UCSD-AML1 (cell line): ENCODE measurements at regions not wholly inside any gene's neighbourhood (a gene's known extent, or its start where the extent isn't known, plus 50 kb on each side); places are given as distances from the start of the nearest gene placed in this dataset.
A peak's percentile ranks its signal among the peaks of the same experiment; 100 is the strongest.

Source experiments
- DNase-seq: peaks from one replicate; lab custom pipeline; 2025; ENCODE audit not compliant: unreplicated experiment; lab: John Stamatoyannopoulos, UW

GRCh38 chr1:11338284-11338924 lies 65.4 kb downstream of the UBIAD1 start:
- DNase-seq, result no peak

DNA sequence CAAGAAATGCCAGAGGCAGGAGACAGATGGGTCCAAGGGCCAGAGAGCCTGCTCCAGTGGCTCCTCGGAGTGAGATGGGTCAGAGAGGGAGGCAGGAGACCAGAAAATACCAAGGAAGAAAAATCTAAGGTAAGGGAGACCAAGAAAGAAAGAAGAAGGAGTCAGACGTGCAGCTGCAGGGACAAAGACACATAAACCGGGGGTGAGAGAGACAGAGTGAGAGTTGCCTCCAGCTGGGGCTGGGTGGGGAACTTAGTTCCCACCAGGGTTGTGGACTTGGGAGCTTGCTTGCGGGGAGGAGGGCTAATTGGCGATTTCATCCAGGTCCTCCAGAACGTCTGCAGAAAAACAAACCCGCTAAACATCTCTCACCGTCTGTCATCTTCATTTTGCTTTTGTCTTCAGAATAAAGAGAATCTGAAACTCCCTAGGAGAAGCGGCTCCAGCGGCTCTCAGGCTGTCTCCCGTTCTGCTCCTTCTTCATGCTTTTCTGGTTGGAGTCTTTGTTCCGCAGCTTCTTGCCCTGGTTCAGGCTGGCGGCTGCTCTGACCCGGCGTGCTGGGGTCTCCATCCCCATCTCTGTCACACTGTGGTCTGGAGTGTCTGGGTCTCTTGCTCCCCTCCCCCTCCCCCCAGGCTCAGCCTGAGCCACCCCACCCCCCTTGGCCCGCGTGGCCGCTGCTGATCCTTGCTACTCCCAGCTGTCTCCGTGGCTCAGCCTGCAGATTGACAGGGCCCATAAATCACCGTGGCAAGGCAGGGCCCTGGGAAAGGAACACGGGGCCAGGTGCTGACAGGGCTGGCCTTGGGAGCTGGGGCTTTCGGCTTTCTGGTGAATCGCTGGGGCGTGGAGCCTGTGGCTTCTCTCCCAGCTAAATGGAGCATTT lies 66.6 kb downstream of the UBIAD1 start:
- no peak for DNase-seq

DNA sequence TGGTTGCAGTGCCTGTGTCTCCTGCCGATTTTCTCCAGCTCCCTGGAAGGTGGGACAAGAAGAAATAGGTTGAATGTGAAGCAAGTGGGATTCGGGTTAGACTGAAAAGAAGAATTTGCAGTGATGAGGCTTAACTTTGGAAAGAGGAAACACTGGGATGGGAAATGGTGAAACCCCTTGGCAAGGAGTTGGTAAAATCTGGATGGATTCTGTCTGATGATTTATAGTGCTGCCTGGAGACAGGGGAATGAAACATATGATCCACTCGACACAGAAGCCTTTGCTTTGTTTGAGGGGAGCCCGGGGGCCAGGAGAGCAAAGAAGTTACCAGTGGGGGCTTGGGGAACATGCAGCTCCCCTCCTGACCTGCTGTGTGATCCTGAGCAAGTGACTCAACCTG lies 67.2 kb downstream of the UBIAD1 start:
- no peak for DNase-seq

DNA sequence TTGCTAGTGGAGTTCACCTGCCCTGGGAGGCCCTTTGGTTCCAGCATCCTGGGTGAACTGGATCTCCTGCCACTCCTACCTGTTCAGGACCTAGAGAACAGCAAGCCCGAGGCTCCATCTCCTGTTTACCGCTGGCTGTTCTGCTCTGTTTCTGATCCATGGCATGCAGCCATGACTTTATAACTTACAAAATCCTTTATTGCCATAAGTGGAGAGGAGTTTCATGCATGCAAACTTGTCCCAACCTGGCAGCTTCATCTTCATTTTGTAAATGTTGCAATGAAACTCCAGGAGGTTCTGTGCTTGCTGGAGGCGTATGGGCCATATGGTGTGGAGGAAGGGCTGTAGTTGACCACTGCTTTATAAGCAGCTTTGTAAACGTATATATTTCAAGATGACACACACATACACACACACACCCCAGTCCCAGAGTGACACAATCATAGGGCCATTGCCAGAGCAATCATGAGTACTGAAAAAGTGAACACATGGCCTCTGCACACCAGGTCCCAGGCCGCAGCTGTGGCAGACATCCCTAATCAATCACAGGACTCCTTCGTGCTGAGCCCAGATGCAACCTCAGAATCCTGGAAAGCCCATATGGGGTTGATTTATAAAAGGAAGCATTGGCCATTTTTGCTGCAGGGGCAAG lies 69.0 kb downstream of the UBIAD1 start:
- DNase-seq, result no peak

DNA sequence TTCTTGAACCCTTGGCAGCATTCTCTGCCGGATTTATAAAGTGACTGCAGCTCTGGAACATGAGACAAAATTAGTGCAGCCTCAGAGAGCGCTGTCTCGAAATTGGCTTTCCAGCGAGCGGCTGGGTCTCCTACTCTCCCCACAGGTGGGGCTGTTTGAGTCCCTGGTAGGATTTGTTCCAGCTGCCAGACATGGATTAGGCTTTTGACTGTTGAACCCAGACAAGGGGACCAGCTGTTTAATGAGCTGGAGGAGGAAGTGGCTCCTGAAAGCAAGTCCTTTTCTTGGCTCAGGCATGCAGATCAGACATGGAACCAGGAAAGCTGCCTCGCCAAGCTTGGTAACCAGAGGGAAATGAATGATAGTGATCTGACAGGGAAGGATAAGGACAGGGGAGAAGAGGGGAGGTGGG lies 69.6 kb downstream of the UBIAD1 start:
- no peak for DNase-seq

GRCh38 chr1:11345971-11346715 lies 73.1 kb downstream of the UBIAD1 start:
- no peak for DNase-seq

DNA sequence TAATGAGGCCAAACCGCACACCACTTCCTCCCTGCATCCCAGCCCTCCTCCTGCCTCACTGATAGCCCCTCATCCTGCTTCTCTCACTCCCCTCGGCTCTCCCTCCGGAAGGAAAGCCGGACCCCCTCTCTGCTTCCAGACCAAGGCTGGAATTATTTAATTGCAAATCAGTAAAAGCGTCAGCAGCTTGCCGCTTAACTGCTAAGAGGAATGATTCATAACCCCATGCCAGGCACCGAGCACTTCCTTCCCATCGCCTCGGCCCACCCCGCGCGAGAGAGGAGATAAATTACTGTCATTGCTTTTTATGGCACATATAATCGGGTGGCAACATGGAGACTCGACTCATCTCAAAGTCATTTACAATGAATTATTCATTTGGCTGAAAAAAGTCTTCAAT lies 77.3 kb downstream of the UBIAD1 start:
- DNase-seq, result no peak

DNA sequence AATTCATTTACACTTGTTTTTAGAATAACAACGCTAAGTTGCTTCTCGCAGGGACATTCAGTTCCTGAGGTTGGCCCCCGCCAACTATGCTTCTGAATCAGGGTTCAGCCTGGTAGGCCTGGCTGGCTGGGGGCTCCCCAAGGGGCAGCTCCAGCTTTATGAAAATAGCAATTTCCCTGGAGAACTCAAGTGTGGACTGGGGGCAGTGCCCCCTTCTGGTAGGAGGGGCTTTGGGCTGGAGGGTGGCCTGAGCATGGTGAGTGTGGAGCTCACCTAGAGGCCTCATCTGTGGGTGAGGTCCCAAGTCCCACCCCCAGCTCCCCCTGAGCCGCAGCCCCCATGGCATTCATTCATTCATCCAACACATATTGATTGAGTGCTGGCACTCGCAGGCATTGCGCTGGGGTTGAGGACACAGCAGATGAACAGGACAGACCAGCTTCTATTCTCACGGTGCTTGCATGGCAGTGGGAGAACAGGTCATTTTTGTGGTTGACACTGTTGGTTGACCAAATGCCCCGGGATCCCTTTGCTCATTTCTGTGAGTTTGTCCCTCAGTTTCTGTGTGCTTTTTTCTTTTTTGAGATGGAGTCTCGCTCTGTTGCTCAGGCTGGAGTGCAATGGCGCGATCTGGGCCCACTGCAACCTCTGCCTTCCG lies 79.2 kb downstream of the UBIAD1 start:
- DNase-seq, result no peak

- peak; percentile 21 for DNase-seq
Observed at GRCh38 chr1:11352816-11353799, 80.1 kb downstream of the UBIAD1 start.

- no peak for DNase-seq
Observed at GRCh38 chr1:11354893-11355553, 82.0 kb downstream of the UBIAD1 start.

- no peak for DNase-seq
Observed at GRCh38 chr1:11355559-11356475, 82.8 kb downstream of the UBIAD1 start.

DNA sequence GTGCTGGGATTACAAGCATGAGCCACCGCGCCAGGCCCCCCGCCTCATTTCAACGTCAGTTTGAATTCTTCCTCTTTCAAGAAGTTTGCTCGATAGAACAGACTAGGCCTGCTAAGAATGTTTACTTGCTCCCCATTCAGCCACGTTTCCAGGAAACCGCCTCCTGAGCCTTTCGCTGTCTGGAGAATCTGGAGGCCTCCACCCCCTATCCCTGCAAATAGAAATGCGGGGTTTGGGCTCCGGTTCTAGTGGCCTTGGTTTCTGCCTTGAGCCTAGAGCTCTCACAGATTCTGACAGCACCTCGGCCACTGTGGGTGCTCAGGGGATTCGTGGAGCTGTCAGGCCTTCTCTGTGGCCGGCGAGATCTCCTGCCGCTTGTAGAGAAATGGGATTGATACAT lies 84.3 kb downstream of the UBIAD1 start:
- no peak for DNase-seq

GRCh38 chr1:11358984-11359383 lies 86.0 kb downstream of the UBIAD1 start:
- DNase-seq, result no peak

DNA sequence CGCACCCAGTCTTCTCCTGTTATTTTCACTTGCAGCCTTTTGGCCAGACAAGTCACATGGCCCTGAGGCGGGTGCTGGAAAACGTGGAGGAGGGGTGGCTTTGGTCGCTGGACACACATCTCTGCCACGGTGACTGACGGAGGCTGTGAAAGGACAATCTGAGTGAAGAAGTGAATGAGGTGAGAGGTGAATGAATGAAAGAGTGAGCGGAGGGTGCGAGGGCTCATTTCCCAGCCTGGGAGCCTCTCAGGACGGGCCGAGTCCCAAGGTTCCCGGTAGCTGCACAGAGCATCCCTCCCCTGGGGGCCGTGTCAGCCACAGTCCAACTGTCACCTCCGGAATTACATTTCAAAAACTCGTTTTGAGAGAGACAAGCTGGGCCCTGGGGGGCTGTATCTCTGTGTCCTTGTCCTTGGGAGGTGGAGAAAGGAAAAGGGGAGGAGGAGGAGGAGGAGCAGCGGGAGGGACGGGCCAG lies 89.6 kb downstream of the UBIAD1 start:
- DNase-seq, result no peak

DNA sequence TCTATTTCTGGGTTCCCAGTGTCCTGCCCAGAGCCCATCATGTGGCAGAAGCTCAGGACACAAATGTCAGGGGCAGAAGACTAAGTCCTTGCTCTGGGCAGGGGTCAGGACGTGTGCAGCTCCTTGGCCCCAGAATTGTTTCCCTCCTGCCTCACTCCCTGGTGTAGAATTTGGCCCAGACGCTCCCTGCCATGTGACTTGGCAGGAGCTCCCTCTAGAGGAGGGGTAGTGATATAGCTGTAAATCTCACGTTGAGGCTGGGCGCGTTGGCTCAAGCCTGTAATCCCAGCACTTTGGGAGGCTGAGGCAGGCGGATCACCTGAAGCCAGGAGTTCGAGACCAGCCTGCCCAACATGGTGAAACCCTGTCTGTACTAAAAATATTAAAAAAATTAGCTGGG lies 91.2 kb downstream of the UBIAD1 start:
- DNase-seq, result peak; percentile 29

DNA sequence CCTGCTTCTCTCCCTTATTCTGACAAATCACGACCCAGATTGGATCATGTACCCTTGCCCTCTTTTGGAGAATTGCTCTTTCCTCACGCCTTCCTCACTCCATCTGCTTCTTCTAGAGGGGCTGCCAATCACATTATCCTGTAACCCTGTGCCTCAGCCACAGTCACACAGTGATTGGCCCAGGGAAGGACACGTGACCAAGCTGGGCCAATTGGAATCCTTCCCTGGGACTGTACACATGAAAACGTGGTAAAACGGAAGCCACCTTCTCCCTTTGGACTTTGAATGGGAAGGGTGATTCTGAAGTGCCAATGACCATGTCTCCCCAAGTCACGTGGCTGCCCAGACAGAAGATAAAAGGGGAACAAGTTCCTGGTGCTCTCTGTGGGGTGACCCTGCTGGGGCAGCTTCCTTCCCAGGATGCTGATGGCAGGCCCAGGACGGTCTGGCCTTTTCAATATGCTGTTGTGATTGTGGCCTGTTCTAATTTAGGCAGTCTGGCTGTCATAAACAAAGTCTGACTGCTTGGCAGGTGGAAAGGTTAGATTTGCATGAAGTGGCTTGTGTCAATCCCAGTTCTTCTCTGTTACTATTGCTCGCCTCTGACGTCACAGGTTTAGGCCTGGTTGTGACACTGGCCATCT lies 92.9 kb downstream of the UBIAD1 start:
- DNase-seq, result no peak
